MM.1S (cell line): ENCODE measurements at regions not wholly inside any gene's neighbourhood (a gene's known extent, or its start where the extent isn't known, plus 50 kb on each side); places are given as distances from the start of the nearest gene placed in this dataset.

Experiments used
- DNase-seq: peaks from one replicate; pipeline ENCODE4 v3.0.0-alpha.2; 2015
- H2AFZ ChIP-seq: fragments of 300-600 bp; sonication (generic); 2 replicates; pipeline ENCODE4 v1.6.0; 2016; ENCODE audit warnings: antibody characterized with exemption, low read length
- H3F3A ChIP-seq: fragments of 300-600 bp; sonication (generic); 2 replicates; pipeline ENCODE4 v1.6.1; 2016; ENCODE audit warnings: mild to moderate bottlenecking, antibody characterized with exemption, low read length, moderate library complexity, mixed read lengths; ENCODE audit not compliant: insufficient read depth
- H3K27ac ChIP-seq: fragments of 300-600 bp; sonication (generic); 2 replicates; pipeline ENCODE4 v1.5.1; 2016; ENCODE audit warnings: mild to moderate bottlenecking, low read length
- H3K27me3 ChIP-seq: fragments of 300-600 bp; sonication (generic); replicated peaks from 2 replicates; pipeline ENCODE4 v1.6.0; 2016; ENCODE audit warnings: low read length; ENCODE audit not compliant: insufficient read depth
- H3K36me3 ChIP-seq: fragments of 300-600 bp; sonication (generic); replicated peaks from 2 replicates; pipeline ENCODE4 v1.6.1; 2016; ENCODE audit warnings: mild to moderate bottlenecking, low read length, mixed read lengths; ENCODE audit not compliant: insufficient read depth
- H3K4me1 ChIP-seq: fragments of 300-600 bp; sonication (generic); 2 replicates; pipeline ENCODE4 v1.6.1; 2016; ENCODE audit warnings: low read length, mixed read lengths
- H3K4me2 ChIP-seq: fragments of 300-600 bp; sonication (generic); 2 replicates; pipeline ENCODE4 v1.6.0; 2016; ENCODE audit warnings: low read depth, low read length
- H3K4me3 ChIP-seq: fragments of 300-600 bp; sonication (generic); 2 replicates; pipeline ENCODE4 v1.5.1; 2016; ENCODE audit warnings: low read length, mixed read lengths
- H3K79me2 ChIP-seq: fragments of 300-600 bp; sonication (generic); 2 replicates; pipeline ENCODE4 v1.6.1; 2016; ENCODE audit warnings: mixed run types, low read length, mixed read lengths
- H3K9ac ChIP-seq: fragments of 300-600 bp; sonication (generic); 2 replicates; pipeline ENCODE4 v1.6.1; 2016; ENCODE audit warnings: low read length, mixed read lengths
- H3K9me2 ChIP-seq: fragments of 300-600 bp; sonication (generic); replicated peaks from 2 replicates; pipeline ENCODE4 v1.6.1; 2016; ENCODE audit warnings: mild to moderate bottlenecking, low read length, mixed read lengths; ENCODE audit not compliant: insufficient read depth
- H3K9me3 ChIP-seq: fragments of 300-600 bp; sonication (generic); replicated peaks from 2 replicates; pipeline ENCODE4 v1.6.1; 2016; ENCODE audit warnings: mild to moderate bottlenecking, low read length, mixed read lengths; ENCODE audit not compliant: insufficient read depth
- H4K20me1 ChIP-seq: fragments of 300-600 bp; sonication (generic); 2 replicates; pipeline ENCODE4 v1.6.1; 2016; ENCODE audit warnings: mild to moderate bottlenecking, low read length, moderate library complexity, mixed read lengths; ENCODE audit not compliant: insufficient read depth
- EZH2 ChIP-seq: fragments of 300-600 bp; sonication (generic); optimal IDR thresholded peaks from 2 replicates; pipeline ENCODE3; 2017; ENCODE audit warnings: low read depth, mild to moderate bottlenecking, antibody characterized with exemption, low read length, mixed read lengths
- EZH2phosphoT487 ChIP-seq: fragments of 300-600 bp; sonication (generic); IDR thresholded peaks from 2 replicates; pipeline ENCODE4 v1.6.1; 2018; ENCODE audit warnings: antibody characterized with exemption, low read length
- TF ChIP-seq, protein P1 (sequence below): fragments of 300-600 bp; sonication (generic); IDR thresholded peaks from 2 replicates; pipeline ENCODE4 v1.5.1; 2016; ENCODE audit warnings: antibody characterized with exemption, low read length, mixed read lengths

DNA sequence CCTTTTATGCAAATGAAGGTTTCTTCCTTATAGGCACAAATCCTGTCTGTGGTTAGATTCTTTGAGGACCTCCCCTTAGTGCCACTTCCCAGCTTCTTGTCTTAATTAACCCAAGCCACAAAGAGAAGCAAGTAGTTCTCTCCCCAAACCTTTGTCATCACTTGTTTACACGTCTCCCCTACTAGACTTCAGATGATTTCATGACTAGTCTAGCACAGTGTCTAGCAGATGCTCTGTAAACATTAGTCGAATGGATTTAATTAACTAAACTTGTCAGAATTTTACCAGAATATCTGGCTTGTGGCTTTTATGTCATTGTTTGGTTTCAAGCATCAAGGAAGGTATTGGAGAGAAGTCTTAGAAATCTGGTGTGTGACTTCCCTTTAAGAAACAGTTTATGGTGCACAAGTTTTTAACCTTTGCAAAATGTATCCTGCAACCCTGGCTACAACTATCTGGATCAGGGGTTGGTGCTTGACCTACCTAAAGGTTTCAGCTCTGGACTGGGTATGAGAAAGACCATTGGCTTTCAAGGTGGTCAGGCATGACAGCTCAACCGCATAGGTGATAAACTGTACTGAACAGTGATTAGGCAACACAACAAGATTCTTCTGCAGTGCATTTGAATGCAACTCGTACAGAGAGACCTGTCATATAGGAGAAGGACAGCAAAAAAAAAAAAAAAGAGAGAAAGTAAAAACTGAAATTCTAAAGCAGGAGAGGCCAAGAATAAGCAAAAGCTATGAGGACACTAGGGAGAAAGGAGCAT, 93.2 kb upstream of the CCDC150 start:
- TF ChIP-seq, protein P1, sequence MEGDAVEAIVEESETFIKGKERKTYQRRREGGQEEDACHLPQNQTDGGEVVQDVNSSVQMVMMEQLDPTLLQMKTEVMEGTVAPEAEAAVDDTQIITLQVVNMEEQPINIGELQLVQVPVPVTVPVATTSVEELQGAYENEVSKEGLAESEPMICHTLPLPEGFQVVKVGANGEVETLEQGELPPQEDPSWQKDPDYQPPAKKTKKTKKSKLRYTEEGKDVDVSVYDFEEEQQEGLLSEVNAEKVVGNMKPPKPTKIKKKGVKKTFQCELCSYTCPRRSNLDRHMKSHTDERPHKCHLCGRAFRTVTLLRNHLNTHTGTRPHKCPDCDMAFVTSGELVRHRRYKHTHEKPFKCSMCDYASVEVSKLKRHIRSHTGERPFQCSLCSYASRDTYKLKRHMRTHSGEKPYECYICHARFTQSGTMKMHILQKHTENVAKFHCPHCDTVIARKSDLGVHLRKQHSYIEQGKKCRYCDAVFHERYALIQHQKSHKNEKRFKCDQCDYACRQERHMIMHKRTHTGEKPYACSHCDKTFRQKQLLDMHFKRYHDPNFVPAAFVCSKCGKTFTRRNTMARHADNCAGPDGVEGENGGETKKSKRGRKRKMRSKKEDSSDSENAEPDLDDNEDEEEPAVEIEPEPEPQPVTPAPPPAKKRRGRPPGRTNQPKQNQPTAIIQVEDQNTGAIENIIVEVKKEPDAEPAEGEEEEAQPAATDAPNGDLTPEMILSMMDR: no peak
- no peak for TF ChIP-seq EZH2phosphoT487
- TF ChIP-seq EZH2: no peak
- H3K4me1 ChIP-seq: no peaks in the 10 kb centered on the region
- no peak for DNase-seq
- H3K9ac ChIP-seq: no peak overlapping the region
- no peak overlapping the region for H3K27ac ChIP-seq
- no peak overlapping the region for H3K4me3 ChIP-seq
- no peaks in the 10 kb centered on the region for H3K79me2 ChIP-seq
- no peaks in the 10 kb centered on the region for H3K36me3 ChIP-seq
- H3K27me3 ChIP-seq: no peaks in the 10 kb centered on the region
- H2AFZ ChIP-seq: no peak overlapping the region
- H4K20me1 ChIP-seq: no peaks in the 10 kb centered on the region
- no peak overlapping the region for H3K4me2 ChIP-seq
- H3K9me2 ChIP-seq: no peaks in the 10 kb centered on the region
- no peaks in the 10 kb centered on the region for H3F3A ChIP-seq
- no peaks in the 10 kb centered on the region for H3K9me3 ChIP-seq

DNA sequence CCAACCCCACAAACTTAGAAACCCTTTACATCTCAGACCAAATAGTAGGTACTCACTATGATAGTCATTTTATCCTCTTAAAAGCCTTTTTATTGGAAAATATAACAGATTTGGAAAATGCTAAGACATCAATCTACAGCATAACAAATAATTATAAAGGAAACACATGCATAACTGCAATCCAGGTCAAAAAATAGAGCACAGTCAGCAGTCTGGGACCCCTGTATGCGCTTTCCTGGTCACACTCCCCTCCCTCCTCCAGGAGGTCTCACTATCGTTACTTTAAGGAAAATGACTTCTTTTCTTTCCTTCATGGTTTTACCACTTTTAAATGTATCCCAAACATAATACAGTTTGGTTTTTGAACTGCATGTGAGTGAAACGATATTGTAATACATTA, 90.5 kb upstream of the CCDC150 start:
- Histone ChIP-seq H4K20me1 (no peaks in the 10 kb centered on the region), H3K9me3 (no peaks in the 10 kb centered on the region), H2AFZ (no peak overlapping the region), H3K36me3 (no peaks in the 10 kb centered on the region), H3K9me2 (no peaks in the 10 kb centered on the region), H3K4me2 (no peak overlapping the region), H3K27me3 (no peaks in the 10 kb centered on the region), H3K4me3 (no peak overlapping the region), H3K27ac (no peak overlapping the region), H3F3A (no peaks in the 10 kb centered on the region), H3K4me1 (no peaks in the 10 kb centered on the region), H3K9ac (no peak overlapping the region), H3K79me2 (no peaks in the 10 kb centered on the region)
- TF ChIP-seq EZH2phosphoT487: no peak
- TF ChIP-seq, protein P1: no peak
- no peak for TF ChIP-seq EZH2
- no peak for DNase-seq

DNA sequence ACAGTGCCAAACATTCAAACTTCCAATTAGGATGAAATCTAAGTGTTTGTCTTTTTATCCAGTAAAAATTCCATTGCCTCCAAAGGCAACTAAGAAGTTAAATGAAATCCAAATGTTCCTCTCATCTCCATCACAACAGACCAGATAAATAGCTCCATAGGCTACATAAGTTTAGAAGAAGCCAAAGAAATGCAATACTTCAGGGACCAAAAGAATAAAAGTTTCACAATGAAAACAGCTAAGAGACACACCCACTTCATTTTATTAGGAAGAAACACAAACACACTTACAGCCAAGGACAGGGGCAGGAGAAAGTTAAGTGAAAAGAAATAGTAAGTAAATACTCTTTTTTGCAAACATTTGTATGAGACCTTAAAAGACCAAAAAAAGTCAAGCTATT, 88.5 kb upstream of the CCDC150 start:
- H3K27me3 ChIP-seq: no peaks in the 10 kb centered on the region
- no peaks in the 10 kb centered on the region for H3K9me3 ChIP-seq
- H3K4me2 ChIP-seq: no peak overlapping the region
- H2AFZ ChIP-seq: no peak overlapping the region
- H3K79me2 ChIP-seq: no peaks in the 10 kb centered on the region
- DNase-seq: no peak
- no peak overlapping the region for H3K27ac ChIP-seq
- no peaks in the 10 kb centered on the region for H3F3A ChIP-seq
- no peaks in the 10 kb centered on the region for H3K4me1 ChIP-seq
- no peak overlapping the region for H3K4me3 ChIP-seq
- no peaks in the 10 kb centered on the region for H3K36me3 ChIP-seq
- TF ChIP-seq, protein P1: no peak
- TF ChIP-seq EZH2phosphoT487 (no peak), EZH2 (no peak)
- no peaks in the 10 kb centered on the region for H3K9me2 ChIP-seq
- H4K20me1 ChIP-seq: no peaks in the 10 kb centered on the region
- H3K9ac ChIP-seq: no peak overlapping the region
